D721Med (cell line): ENCODE measurements at regions not wholly inside any gene's neighbourhood (a gene's known extent, or its start where the extent isn't known, plus 50 kb on each side); places are given as distances from the start of the nearest gene placed in this dataset.

Experiments used
- DNase-seq: peaks from one replicate; pipeline ENCODE4 v3.0.0; 2011; ENCODE audit warnings: low spot score; ENCODE audit not compliant: insufficient read length
- FAIRE-seq: peaks from 2 replicates; lab custom pipeline; 2011; peaks lifted over from hg19 to GRCh38; lab: Jason Lieb, UNC
- TF ChIP-seq, protein P1 (sequence below): IDR thresholded peaks from 2 replicates; pipeline ENCODE4 v1.5.1; 2012; ENCODE audit warnings: mild to moderate bottlenecking, control low read depth; ENCODE audit not compliant: insufficient read depth; ENCODE audit errors: missing control alignments

DNA sequence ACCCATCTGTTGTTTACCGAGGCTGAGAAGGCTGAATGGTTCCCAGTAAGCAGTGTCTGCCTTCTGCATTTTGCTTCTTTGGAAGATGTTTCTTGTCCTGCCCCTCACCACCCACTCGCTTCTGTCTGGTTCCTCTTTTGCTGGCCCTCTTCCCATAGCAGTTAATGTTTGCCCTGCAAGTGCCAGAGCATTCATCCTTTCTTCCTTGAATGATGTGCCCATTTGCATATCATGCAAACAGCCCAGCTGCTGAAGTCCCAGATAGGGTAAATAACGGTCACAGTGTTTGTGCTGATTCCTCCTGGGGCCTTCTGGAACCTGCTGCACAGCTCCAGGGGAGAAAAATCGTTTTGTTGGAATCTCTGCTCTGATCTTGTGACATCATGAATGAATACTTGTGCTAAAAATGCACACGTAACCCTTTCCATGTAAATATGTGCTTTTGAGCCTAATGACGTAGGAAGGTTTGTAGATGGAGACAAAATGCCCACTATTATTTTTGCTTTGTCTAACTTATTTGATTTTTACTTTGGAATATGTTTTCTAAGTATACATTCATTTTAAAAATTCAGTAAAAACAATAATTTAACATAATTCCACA lies 381.0 kb downstream of the SOX2 start:
- DNase-seq (no peak), FAIRE-seq (no peak)
- TF ChIP-seq, protein P1, sequence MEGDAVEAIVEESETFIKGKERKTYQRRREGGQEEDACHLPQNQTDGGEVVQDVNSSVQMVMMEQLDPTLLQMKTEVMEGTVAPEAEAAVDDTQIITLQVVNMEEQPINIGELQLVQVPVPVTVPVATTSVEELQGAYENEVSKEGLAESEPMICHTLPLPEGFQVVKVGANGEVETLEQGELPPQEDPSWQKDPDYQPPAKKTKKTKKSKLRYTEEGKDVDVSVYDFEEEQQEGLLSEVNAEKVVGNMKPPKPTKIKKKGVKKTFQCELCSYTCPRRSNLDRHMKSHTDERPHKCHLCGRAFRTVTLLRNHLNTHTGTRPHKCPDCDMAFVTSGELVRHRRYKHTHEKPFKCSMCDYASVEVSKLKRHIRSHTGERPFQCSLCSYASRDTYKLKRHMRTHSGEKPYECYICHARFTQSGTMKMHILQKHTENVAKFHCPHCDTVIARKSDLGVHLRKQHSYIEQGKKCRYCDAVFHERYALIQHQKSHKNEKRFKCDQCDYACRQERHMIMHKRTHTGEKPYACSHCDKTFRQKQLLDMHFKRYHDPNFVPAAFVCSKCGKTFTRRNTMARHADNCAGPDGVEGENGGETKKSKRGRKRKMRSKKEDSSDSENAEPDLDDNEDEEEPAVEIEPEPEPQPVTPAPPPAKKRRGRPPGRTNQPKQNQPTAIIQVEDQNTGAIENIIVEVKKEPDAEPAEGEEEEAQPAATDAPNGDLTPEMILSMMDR, result no peak

DNA sequence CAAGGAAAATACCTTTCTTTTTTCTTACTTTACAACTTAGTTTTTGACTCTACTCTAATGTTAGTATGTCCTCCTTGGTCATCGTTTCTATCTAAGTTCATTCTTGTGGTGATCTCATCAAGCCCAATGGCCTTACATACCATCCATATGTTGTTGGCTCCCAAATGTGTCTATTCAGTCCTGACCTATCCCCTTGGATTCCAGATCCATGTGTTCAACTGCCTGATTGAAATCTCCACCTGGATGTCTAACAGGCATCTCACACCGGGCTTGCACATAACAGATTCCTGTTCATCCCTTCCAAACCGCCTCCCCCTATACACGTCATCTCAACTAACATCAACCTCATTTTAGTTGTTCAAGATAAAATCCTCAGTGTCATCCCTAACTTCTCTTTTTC lies 382.6 kb downstream of the SOX2 start:
- FAIRE-seq, result no peak
- TF ChIP-seq, protein P1, result no peak

GRCh38 chr3:182104881-182105280 lies 393.2 kb downstream of the SOX2 start:
- TF ChIP-seq, protein P1, result no peak
- FAIRE-seq (no peak), DNase-seq (no peak)

More for the DNA sequence above, 382.6 kb downstream of the SOX2 start:
- DNase-seq, result no peak

DNA sequence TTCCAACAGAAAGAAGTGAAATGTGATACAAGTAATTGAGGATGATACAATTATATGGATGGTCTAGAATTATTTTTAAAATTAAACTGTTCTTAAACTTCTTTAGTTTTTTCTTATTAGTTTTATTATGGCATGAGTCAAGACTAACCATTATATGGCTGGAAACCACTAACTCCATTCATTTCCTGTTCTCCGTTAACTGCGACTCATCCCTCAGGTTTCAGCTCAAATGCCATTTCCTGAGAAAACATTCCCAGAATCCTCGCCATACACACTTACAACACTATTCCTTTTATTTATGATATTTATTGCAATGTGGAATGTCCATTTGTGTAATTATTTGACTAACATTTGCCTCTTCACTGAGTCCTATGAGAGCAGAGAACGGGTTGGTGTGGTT lies 394.1 kb downstream of the SOX2 start:
- FAIRE-seq, result no peak
- TF ChIP-seq, protein P1, result no peak
- no peak for DNase-seq

GRCh38 chr3:182108371-182108770 lies 396.6 kb downstream of the SOX2 start:
- FAIRE-seq (no peak), DNase-seq (no peak)
- TF ChIP-seq, protein P1, result no peak

DNA sequence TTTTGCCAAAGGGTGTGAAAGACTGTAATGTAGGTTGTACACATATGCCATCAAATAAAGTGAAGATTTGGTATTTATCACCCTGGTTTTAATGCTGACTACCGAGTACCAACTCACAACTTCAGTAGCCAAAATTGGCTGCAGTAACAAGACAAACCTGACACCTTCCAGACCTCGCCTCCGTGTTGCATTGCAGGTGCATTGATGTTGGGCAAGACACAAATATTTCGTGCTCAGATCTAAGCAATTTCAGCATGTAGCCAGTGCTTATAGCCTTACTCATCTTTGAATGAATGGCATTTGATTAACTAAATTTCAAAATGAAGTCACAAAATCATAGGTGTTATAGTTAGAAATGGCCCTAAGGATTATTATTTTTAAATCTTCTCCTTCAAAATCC lies 400.2 kb downstream of the SOX2 start:
- FAIRE-seq, result no peak
- no peak for DNase-seq
- TF ChIP-seq, protein P1, result no peak

GRCh38 chr3:182115328-182116015 lies 403.7 kb downstream of the SOX2 start:
- no peak for FAIRE-seq

More at GRCh38 chr3:182115328-182116015, 403.7 kb downstream of the SOX2 start:
- no peak for DNase-seq
- TF ChIP-seq, protein P1, result no peak
